ENCODE measurements at regions not wholly inside any gene's neighbourhood (a gene's known extent, or its start where the extent isn't known, plus 50 kb on each side); places are given as distances from the start of the nearest gene placed in this dataset.

DNA sequence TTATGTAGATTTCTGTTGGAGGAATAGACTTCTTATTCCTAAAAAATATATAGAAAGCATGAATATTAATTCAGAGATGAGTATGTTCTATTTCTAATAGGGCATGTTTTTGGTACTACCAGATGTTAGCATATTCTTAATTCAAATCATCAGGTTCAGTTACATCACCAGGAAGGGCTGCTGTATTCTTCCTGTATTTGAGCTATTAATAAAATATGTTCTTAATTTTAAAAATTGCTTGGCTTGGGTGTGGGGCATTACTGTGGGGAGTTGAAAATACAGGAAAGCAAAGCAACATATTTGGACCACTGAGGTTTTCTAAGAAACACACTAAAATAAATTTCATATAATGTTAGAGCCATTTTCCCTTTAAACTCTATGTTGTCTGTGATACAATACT is 343.0 kb downstream of the EPHA4 start:
- no peak overlapping the region for H3K4ac ChIP-seq (ENCODE audit: low read depth in 1 of 2, low read length in 2 of 2)
- no peak overlapping the region for H3K4me3 ChIP-seq (ENCODE audit: insufficient read depth in 1 of 2, low read depth in 1 of 2, low read length in 2 of 2)
- no peaks in the 10 kb centered on the region for H3K9me3 ChIP-seq (ENCODE audit: control insufficient read depth, low read length)
- H3K18ac ChIP-seq (ENCODE audit: low read depth in 1 of 2, low read length in 2 of 2) = no peak overlapping the region
- no peak overlapping the region for H4K8ac ChIP-seq (ENCODE audit: low read length)
- no peak for DNase-seq
- no peak overlapping the region for H2BK5ac ChIP-seq (ENCODE audit: low read depth, low read length, poor library complexity, severe bottlenecking)
- H3K27me3 ChIP-seq (ENCODE audit: control insufficient read depth in 1 of 2, insufficient read depth in 1 of 2, low read length in 2 of 2) = no peaks in the 10 kb centered on the region
- H3K9ac ChIP-seq (ENCODE audit: low read length) = no peak overlapping the region
- H2BK12ac ChIP-seq (ENCODE audit: low read length in 2 of 2) = no peak overlapping the region
- no peak overlapping the region for H2AFZ ChIP-seq (ENCODE audit: low read depth, low read length)
- H3K27ac ChIP-seq (ENCODE audit: low read length, poor library complexity, severe bottlenecking) = no peak overlapping the region
- no peak overlapping the region for H3K4me2 ChIP-seq (ENCODE audit: low read length, poor library complexity, severe bottlenecking)
- H4K91ac ChIP-seq (ENCODE audit: low read length) = no peak overlapping the region
- H2AK5ac ChIP-seq (ENCODE audit: low read length, severe bottlenecking) = no peak overlapping the region
- H3K23ac ChIP-seq (ENCODE audit: low read length in 2 of 2) = no peak overlapping the region
- H3K14ac ChIP-seq (ENCODE audit: low read length in 2 of 2) = no peak overlapping the region
- H2BK15ac ChIP-seq (ENCODE audit: low read depth, poor library complexity, severe bottlenecking) = no peak overlapping the region
- no peaks in the 10 kb centered on the region for H3K4me1 ChIP-seq (ENCODE audit: control insufficient read depth, insufficient read depth, low read depth, low read length)
- no peaks in the 10 kb centered on the region for H3K36me3 ChIP-seq (ENCODE audit: control insufficient read depth in 1 of 2, insufficient read depth in 2 of 2, low read depth in 1 of 2, low read length in 2 of 2)
- H3K79me1 ChIP-seq (replicated peaks; ENCODE audit: low read length, poor library complexity, severe bottlenecking) = no peaks in the 10 kb centered on the region
- no peak overlapping the region for H2BK120ac ChIP-seq (ENCODE audit: low read depth, low read length)

- no peak overlapping the region for H2BK120ac ChIP-seq (ENCODE audit: low read depth, low read length)
- no peak overlapping the region for H2AFZ ChIP-seq (ENCODE audit: low read depth, low read length)
- no peaks in the 10 kb centered on the region for H3K79me1 ChIP-seq (replicated peaks; ENCODE audit: low read length, poor library complexity, severe bottlenecking)
- 86% methylated on average over 3 of the region's 3 CpGs for WGBS
- no peak overlapping the region for H3K23ac ChIP-seq (ENCODE audit: low read length in 2 of 2)
- H3K4me2 ChIP-seq (ENCODE audit: low read length, poor library complexity, severe bottlenecking) = no peak overlapping the region
- no peak overlapping the region for H3K9ac ChIP-seq (ENCODE audit: low read length)
- no peak for DNase-seq
- no peak overlapping the region for H3K14ac ChIP-seq (ENCODE audit: low read length in 2 of 2)
- no peak overlapping the region for H2BK5ac ChIP-seq (ENCODE audit: low read depth, low read length, poor library complexity, severe bottlenecking)
- H4K8ac ChIP-seq (ENCODE audit: low read length) = no peak overlapping the region
- no peak overlapping the region for H3K4ac ChIP-seq (ENCODE audit: low read depth in 1 of 2, low read length in 2 of 2)
- no peaks in the 10 kb centered on the region for H3K4me1 ChIP-seq (ENCODE audit: control insufficient read depth, insufficient read depth, low read depth, low read length)
- no peak overlapping the region for H2BK12ac ChIP-seq (ENCODE audit: low read length in 2 of 2)
- H3K27me3 ChIP-seq (ENCODE audit: control insufficient read depth in 1 of 2, insufficient read depth in 1 of 2, low read length in 2 of 2) = no peaks in the 10 kb centered on the region
- H3K9me3 ChIP-seq (ENCODE audit: control insufficient read depth, low read length) = no peaks in the 10 kb centered on the region
- H2AK5ac ChIP-seq (ENCODE audit: low read length, severe bottlenecking) = no peak overlapping the region
- no peak overlapping the region for H4K91ac ChIP-seq (ENCODE audit: low read length)
- H3K4me3 ChIP-seq (ENCODE audit: insufficient read depth in 1 of 2, low read depth in 1 of 2, low read length in 2 of 2) = no peak overlapping the region
- no peaks in the 10 kb centered on the region for H3K36me3 ChIP-seq (ENCODE audit: control insufficient read depth in 1 of 2, insufficient read depth in 2 of 2, low read depth in 1 of 2, low read length in 2 of 2)
- H3K18ac ChIP-seq (ENCODE audit: low read depth in 1 of 2, low read length in 2 of 2) = no peak overlapping the region
- H3K27ac ChIP-seq (ENCODE audit: low read length, poor library complexity, severe bottlenecking) = no peak overlapping the region
- no peak overlapping the region for H2BK15ac ChIP-seq (ENCODE audit: low read depth, poor library complexity, severe bottlenecking)
Observed at GRCh38 chr2:221231511-221231910, 340.6 kb downstream of the EPHA4 start.

DNA sequence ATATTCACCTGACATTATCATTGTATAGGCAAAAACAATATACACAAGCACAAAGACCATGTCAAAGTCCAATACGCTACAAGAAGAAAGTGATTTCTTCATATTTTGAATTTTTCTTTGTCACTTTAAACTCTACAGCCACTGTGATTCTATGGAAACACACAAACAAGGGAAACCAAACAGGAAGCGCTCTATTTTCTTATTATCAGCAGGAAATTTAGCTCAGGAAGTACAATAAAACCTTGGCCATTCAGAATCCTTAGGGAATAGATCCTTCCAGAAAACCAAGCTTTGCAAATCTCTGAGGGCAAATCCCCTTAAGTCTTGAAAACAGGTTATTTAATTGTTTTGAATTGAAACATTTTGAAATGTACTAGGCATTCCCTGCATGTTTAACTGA is 336.2 kb downstream of the EPHA4 start:
- H2AFZ ChIP-seq (ENCODE audit: low read depth, low read length) = no peak overlapping the region
- H3K27ac ChIP-seq (ENCODE audit: low read length, poor library complexity, severe bottlenecking) = no peak overlapping the region
- no peaks in the 10 kb centered on the region for H3K27me3 ChIP-seq (ENCODE audit: control insufficient read depth in 1 of 2, insufficient read depth in 1 of 2, low read length in 2 of 2)
- H2BK120ac ChIP-seq (ENCODE audit: low read depth, low read length) = no peak overlapping the region
- H4K8ac ChIP-seq (ENCODE audit: low read length) = no peak overlapping the region
- WGBS = 79% methylated on average over 2 of the region's 2 CpGs
- H3K9ac ChIP-seq (ENCODE audit: low read length) = no peak overlapping the region
- no peak overlapping the region for H3K4ac ChIP-seq (ENCODE audit: low read depth in 1 of 2, low read length in 2 of 2)
- no peak overlapping the region for H3K23ac ChIP-seq (ENCODE audit: low read length in 2 of 2)
- no peak overlapping the region for H3K4me3 ChIP-seq (ENCODE audit: insufficient read depth in 1 of 2, low read depth in 1 of 2, low read length in 2 of 2)
- no peaks in the 10 kb centered on the region for H3K9me3 ChIP-seq (ENCODE audit: control insufficient read depth, low read length)
- H3K4me2 ChIP-seq (ENCODE audit: low read length, poor library complexity, severe bottlenecking) = no peak overlapping the region
- peak; percentile 19 for DNase-seq
- no peak overlapping the region for H2BK12ac ChIP-seq (ENCODE audit: low read length in 2 of 2)
- no peak overlapping the region for H2BK5ac ChIP-seq (ENCODE audit: low read depth, low read length, poor library complexity, severe bottlenecking)
- no peak overlapping the region for H4K91ac ChIP-seq (ENCODE audit: low read length)
- no peaks in the 10 kb centered on the region for H3K79me1 ChIP-seq (replicated peaks; ENCODE audit: low read length, poor library complexity, severe bottlenecking)
- H2BK15ac ChIP-seq (ENCODE audit: low read depth, poor library complexity, severe bottlenecking) = no peak overlapping the region
- no peak overlapping the region for H3K14ac ChIP-seq (ENCODE audit: low read length in 2 of 2)
- no peak overlapping the region for H2AK5ac ChIP-seq (ENCODE audit: low read length, severe bottlenecking)
- H3K4me1 ChIP-seq (ENCODE audit: control insufficient read depth, insufficient read depth, low read depth, low read length) = no peaks in the 10 kb centered on the region
- H3K18ac ChIP-seq (ENCODE audit: low read depth in 1 of 2, low read length in 2 of 2) = no peak overlapping the region
- no peaks in the 10 kb centered on the region for H3K36me3 ChIP-seq (ENCODE audit: control insufficient read depth in 1 of 2, insufficient read depth in 2 of 2, low read depth in 1 of 2, low read length in 2 of 2)

- H2BK5ac ChIP-seq (ENCODE audit: low read depth, low read length, poor library complexity, severe bottlenecking) = no peak overlapping the region
- no peak overlapping the region for H3K18ac ChIP-seq (ENCODE audit: low read depth in 1 of 2, low read length in 2 of 2)
- no peak overlapping the region for H3K27ac ChIP-seq (ENCODE audit: low read length, poor library complexity, severe bottlenecking)
- H3K27me3 ChIP-seq (ENCODE audit: control insufficient read depth in 1 of 2, insufficient read depth in 1 of 2, low read length in 2 of 2) = no peaks in the 10 kb centered on the region
- H3K79me1 ChIP-seq (replicated peaks; ENCODE audit: low read length, poor library complexity, severe bottlenecking) = no peaks in the 10 kb centered on the region
- no peak overlapping the region for H3K4me3 ChIP-seq (ENCODE audit: insufficient read depth in 1 of 2, low read depth in 1 of 2, low read length in 2 of 2)
- 94% methylated on average over 2 of the region's 3 CpGs for WGBS
- no peak overlapping the region for H2BK15ac ChIP-seq (ENCODE audit: low read depth, poor library complexity, severe bottlenecking)
- H3K9ac ChIP-seq (ENCODE audit: low read length) = no peak overlapping the region
- no peak overlapping the region for H3K14ac ChIP-seq (ENCODE audit: low read length in 2 of 2)
- H4K8ac ChIP-seq (ENCODE audit: low read length) = no peak overlapping the region
- H2AFZ ChIP-seq (ENCODE audit: low read depth, low read length) = peak overlapping the region; percentile 44
- no peak overlapping the region for H3K4me2 ChIP-seq (ENCODE audit: low read length, poor library complexity, severe bottlenecking)
- H3K36me3 ChIP-seq (ENCODE audit: control insufficient read depth in 1 of 2, insufficient read depth in 2 of 2, low read depth in 1 of 2, low read length in 2 of 2) = no peaks in the 10 kb centered on the region
- H4K91ac ChIP-seq (ENCODE audit: low read length) = no peak overlapping the region
- no peak overlapping the region for H3K23ac ChIP-seq (ENCODE audit: low read length in 2 of 2)
- H2AK5ac ChIP-seq (ENCODE audit: low read length, severe bottlenecking) = no peak overlapping the region
- H3K9me3 ChIP-seq (ENCODE audit: control insufficient read depth, low read length) = no peaks in the 10 kb centered on the region
- H3K4ac ChIP-seq (ENCODE audit: low read depth in 1 of 2, low read length in 2 of 2) = no peak overlapping the region
- no peak for DNase-seq
- H2BK12ac ChIP-seq (ENCODE audit: low read length in 2 of 2) = no peak overlapping the region
- H2BK120ac ChIP-seq (ENCODE audit: low read depth, low read length) = no peak overlapping the region
- H3K4me1 ChIP-seq (ENCODE audit: control insufficient read depth, insufficient read depth, low read depth, low read length) = no peaks in the 10 kb centered on the region
Observed at GRCh38 chr2:221241072-221241471, 331.0 kb downstream of the EPHA4 start.

Data from mesenchymal stem cell (in vitro differentiated cells and primary cell).